ENCODE measurements at regions not wholly inside any gene's neighbourhood (a gene's known extent, or its start where the extent isn't known, plus 50 kb on each side); places are given as distances from the start of the nearest gene placed in this dataset.

GRCh38 chr4:55758066-55758465, 61.5 kb upstream of the EXOC1L start:
- TF ChIP-seq ESRRG (CRISPR knock-in tag; IDR thresholded peaks at IDR 0.05) (no peak), ZC3H10 (CRISPR knock-in tag; IDR thresholded peaks at IDR 0.05) (no peak), PATZ1 (CRISPR knock-in tag; IDR thresholded peaks at IDR 0.05; ENCODE audit: borderline replicate concordance) (no peak)

Measured in SK-N-SH treated with all-trans-retinoic acid at 6 μM for 48 hours (cell line).